ENCODE measurements at regions not wholly inside any gene's neighbourhood (a gene's known extent, or its start where the extent isn't known, plus 50 kb on each side); places are given as distances from the start of the nearest gene placed in this dataset.

GRCh38 chr1:60133000-60133673 lies 59.6 kb upstream of the C1orf87 start:
- no peaks in the 10 kb centered on the region for H3K9me3 ChIP-seq
- no peak overlapping the region for H3K9ac ChIP-seq (ENCODE audit: low read depth in 2 of 2, low read length in 2 of 2)
- no peak for TF ChIP-seq CTCF (IDR thresholded peaks at IDR 0.05)
- H3K4me1 ChIP-seq, result no peaks in the 10 kb centered on the region
- no peak overlapping the region for H3K4me3 ChIP-seq
- no peak overlapping the region for H3K27ac ChIP-seq
- intact Hi-C loops (cut with DNase I), result no loop called here
- H3K27me3 ChIP-seq, result no peaks in the 10 kb centered on the region
- DNase-seq, result peak; percentile 29
- H3K36me3 ChIP-seq, result no peaks in the 10 kb centered on the region

GRCh38 chr1:60132108-60132507 lies 58.5 kb upstream of the C1orf87 start:
- no peaks in the 10 kb centered on the region for H3K9me3 ChIP-seq
- TF ChIP-seq CTCF (IDR thresholded peaks at IDR 0.05), result no peak
- no peaks in the 10 kb centered on the region for H3K4me1 ChIP-seq
- DNase-seq, result no peak
- no peaks in the 10 kb centered on the region for H3K27me3 ChIP-seq
- H3K4me3 ChIP-seq, result no peak overlapping the region
- no peak overlapping the region for H3K27ac ChIP-seq
- intact Hi-C loops (cut with DNase I), result no loop called here
- no peak overlapping the region for H3K9ac ChIP-seq (ENCODE audit: low read depth in 2 of 2, low read length in 2 of 2)
- H3K36me3 ChIP-seq, result no peaks in the 10 kb centered on the region

- no peak for DNase-seq
- intact Hi-C loops (cut with DNase I), result no loop called here
- Histone ChIP-seq H3K36me3 (no peaks in the 10 kb centered on the region), H3K27me3 (no peaks in the 10 kb centered on the region), H3K27ac (no peak overlapping the region), H3K9ac (ENCODE audit: low read depth in 2 of 2, low read length in 2 of 2) (no peak overlapping the region), H3K4me3 (no peak overlapping the region), H3K4me1 (no peaks in the 10 kb centered on the region), H3K9me3 (no peaks in the 10 kb centered on the region)
- TF ChIP-seq CTCF (IDR thresholded peaks at IDR 0.05), result no peak
Measured at GRCh38 chr1:60130703-60131102, 57.1 kb upstream of the C1orf87 start.

GRCh38 chr1:60129911-60130310 lies 56.3 kb upstream of the C1orf87 start:
- H3K9me3 ChIP-seq, result no peaks in the 10 kb centered on the region
- H3K27ac ChIP-seq, result no peak overlapping the region
- H3K27me3 ChIP-seq, result no peaks in the 10 kb centered on the region
- TF ChIP-seq CTCF (IDR thresholded peaks at IDR 0.05), result no peak
- H3K9ac ChIP-seq (ENCODE audit: low read depth in 2 of 2, low read length in 2 of 2), result no peak overlapping the region
- DNase-seq, result no peak
- H3K4me3 ChIP-seq, result no peak overlapping the region
- intact Hi-C loops (cut with DNase I), result no loop called here
- no peaks in the 10 kb centered on the region for H3K4me1 ChIP-seq
- no peaks in the 10 kb centered on the region for H3K36me3 ChIP-seq

- Histone ChIP-seq H3K9me3 (no peaks in the 10 kb centered on the region), H3K9ac (ENCODE audit: low read depth in 2 of 2, low read length in 2 of 2) (no peak overlapping the region), H3K36me3 (no peaks in the 10 kb centered on the region), H3K4me3 (no peak overlapping the region), H3K4me1 (no peaks in the 10 kb centered on the region), H3K27me3 (no peaks in the 10 kb centered on the region), H3K27ac (no peak overlapping the region)
- DNase-seq, result no peak
- TF ChIP-seq CTCF (IDR thresholded peaks at IDR 0.05), result no peak
- intact Hi-C loops (cut with DNase I), result no loop called here
Measured at GRCh38 chr1:60126723-60127122, 53.2 kb upstream of the C1orf87 start.
